Thoracic aorta (tissue), 2 donors: ENCODE measurements at regions not wholly inside any gene's neighbourhood (a gene's known extent, or its start where the extent isn't known, plus 50 kb on each side); places are given as distances from the start of the nearest gene placed in this dataset.

Experiments
- ATAC-seq: fragments of 150-250 bp; one replicate; pipeline ENCODE4 v1.8.0; 2017; ENCODE audit warnings: low read depth; ENCODE audit not compliant: insufficient number of reproducible peaks, low FRiP score
- DNase-seq: peaks from one replicate; pipeline ENCODE4 v3.0.0-alpha.2; 2020; ENCODE audit warnings: low spot score
- H3K27ac ChIP-seq, 2 donors: fragments of 200-600 bp; sonication (generic); 1 replicate in 1 of 2; 2 replicates in 1 of 2; pipeline ENCODE4 v1.5.1; 2016; ENCODE audit warnings: mild to moderate bottlenecking in 2 of 2, moderate library complexity in 2 of 2
- H3K27me3 ChIP-seq: fragments of 200-600 bp; sonication (generic); replicated peaks from 2 replicates; pipeline ENCODE4 v1.6.0; 2016; ENCODE audit warnings: mild to moderate bottlenecking; ENCODE audit not compliant: insufficient read depth
- H3K36me3 ChIP-seq: fragments of 200-600 bp; sonication (generic); one replicate; pipeline ENCODE4 v1.5.1; 2016
- H3K4me1 ChIP-seq, 2 donors: fragments of 200-600 bp; sonication (generic); 1 replicate in 1 of 2; 2 replicates in 1 of 2; pipeline versions ENCODE4 v1.5.1 to v1.6.0; 2016; ENCODE audit warnings: low read depth in 2 of 2, mild to moderate bottlenecking in 1 of 2; ENCODE audit not compliant: control insufficient read depth in 1 of 2
- H3K4me3 ChIP-seq: fragments of 200-600 bp; sonication (generic); 2 replicates; pipeline ENCODE4 v1.5.1; 2016; ENCODE audit warnings: mild to moderate bottlenecking
- H3K9me3 ChIP-seq: fragments of 200-600 bp; sonication (generic); 2 replicates; pipeline ENCODE4 v1.5.1; 2016
- TF ChIP-seq, protein P1 (sequence below): fragments of 200-600 bp; sonication (generic); IDR thresholded peaks from one replicate; pipeline ENCODE4 v1.5.1; 2019; ENCODE audit warnings: antibody characterized with exemption

DNA sequence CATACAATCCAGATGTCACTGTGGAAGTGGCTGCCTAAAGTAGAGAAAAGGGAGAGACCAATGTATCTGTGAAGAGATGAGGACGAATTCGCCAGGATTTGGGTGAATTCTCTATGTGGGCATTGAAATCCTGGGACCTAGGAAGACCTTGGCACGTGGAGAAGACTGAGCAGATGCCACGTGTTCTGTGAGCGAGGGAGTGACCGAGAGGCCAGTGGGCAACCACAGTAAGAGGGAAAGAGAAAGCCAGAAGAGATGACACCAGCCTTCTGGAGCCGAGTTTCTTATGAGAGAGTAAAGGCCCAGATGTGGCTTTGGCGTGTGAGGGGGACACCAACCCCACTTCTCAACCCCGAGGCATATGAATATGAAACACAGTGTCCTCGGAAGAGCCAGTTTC lies 228.1 kb downstream of the BUD13 start:
- H3K9me3 ChIP-seq, result no peaks in the 10 kb centered on the region
- H3K4me1 ChIP-seq, result no peaks in the 10 kb centered on the region
- no peaks in the 10 kb centered on the region for H3K27me3 ChIP-seq
- no peak for DNase-seq
- TF ChIP-seq, protein P1, sequence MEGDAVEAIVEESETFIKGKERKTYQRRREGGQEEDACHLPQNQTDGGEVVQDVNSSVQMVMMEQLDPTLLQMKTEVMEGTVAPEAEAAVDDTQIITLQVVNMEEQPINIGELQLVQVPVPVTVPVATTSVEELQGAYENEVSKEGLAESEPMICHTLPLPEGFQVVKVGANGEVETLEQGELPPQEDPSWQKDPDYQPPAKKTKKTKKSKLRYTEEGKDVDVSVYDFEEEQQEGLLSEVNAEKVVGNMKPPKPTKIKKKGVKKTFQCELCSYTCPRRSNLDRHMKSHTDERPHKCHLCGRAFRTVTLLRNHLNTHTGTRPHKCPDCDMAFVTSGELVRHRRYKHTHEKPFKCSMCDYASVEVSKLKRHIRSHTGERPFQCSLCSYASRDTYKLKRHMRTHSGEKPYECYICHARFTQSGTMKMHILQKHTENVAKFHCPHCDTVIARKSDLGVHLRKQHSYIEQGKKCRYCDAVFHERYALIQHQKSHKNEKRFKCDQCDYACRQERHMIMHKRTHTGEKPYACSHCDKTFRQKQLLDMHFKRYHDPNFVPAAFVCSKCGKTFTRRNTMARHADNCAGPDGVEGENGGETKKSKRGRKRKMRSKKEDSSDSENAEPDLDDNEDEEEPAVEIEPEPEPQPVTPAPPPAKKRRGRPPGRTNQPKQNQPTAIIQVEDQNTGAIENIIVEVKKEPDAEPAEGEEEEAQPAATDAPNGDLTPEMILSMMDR, result no peak
- no peak overlapping the region for H3K4me3 ChIP-seq
- H3K36me3 ChIP-seq, result no peaks in the 10 kb centered on the region
- no peak overlapping the region for H3K27ac ChIP-seq
- no peak for ATAC-seq

DNA sequence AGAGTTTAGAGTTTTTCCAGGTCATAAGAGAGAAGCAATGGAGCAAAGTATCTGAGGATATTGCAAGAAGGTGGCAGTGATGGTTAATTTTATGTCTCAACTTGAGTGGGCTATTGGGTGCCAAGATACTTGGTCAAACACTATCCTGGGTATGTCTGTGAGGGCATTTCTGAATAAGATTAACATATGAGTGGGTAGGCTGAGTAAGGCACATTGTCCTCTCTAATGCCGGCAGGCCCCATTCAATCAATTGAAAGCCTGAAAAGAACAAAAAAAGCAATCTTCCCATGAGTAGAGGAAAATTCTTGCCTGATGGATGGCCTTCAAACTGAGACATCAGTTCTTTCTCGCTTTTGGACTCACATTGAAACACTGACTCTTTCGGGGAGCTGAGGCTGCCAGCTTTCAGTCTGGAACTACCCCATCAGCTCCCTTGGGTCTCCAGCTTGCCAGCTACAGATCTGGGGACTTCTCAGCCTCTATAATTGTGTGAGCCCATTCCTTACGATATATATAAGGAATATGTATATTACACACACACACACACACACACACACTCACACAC lies 228.8 kb downstream of the BUD13 start:
- H3K27me3 ChIP-seq, result no peaks in the 10 kb centered on the region
- no peaks in the 10 kb centered on the region for H3K4me1 ChIP-seq
- H3K36me3 ChIP-seq, result no peaks in the 10 kb centered on the region
- no peaks in the 10 kb centered on the region for H3K9me3 ChIP-seq
- ATAC-seq (no peak), DNase-seq (no peak)
- H3K4me3 ChIP-seq, result no peak overlapping the region
- TF ChIP-seq, protein P1, result no peak
- H3K27ac ChIP-seq, result no peak overlapping the region

DNA sequence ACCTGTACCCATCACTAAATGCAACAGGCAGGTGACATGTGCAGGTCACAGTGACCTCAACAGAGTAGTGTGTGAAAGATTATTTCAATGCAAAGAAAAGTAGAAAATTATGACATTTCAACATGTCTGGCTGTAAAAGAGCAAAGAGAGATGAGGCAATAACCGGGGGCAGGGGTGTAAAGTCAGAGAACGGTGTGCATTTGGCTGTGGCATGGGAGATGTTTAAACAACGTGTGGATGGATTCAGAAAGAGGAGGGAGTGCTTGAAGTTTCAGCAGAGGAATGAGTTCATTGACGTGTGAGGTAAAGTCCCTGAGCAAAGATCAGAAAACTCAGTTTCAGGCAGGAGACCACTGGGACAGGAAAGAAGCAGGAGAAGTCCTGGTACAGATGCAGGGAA lies 229.7 kb downstream of the BUD13 start:
- Histone ChIP-seq H3K27ac (no peak overlapping the region), H3K36me3 (no peaks in the 10 kb centered on the region), H3K4me1 (no peaks in the 10 kb centered on the region), H3K9me3 (no peaks in the 10 kb centered on the region), H3K4me3 (no peak overlapping the region), H3K27me3 (no peaks in the 10 kb centered on the region)
- TF ChIP-seq, protein P1, result no peak
- ATAC-seq (no peak), DNase-seq (no peak)

DNA sequence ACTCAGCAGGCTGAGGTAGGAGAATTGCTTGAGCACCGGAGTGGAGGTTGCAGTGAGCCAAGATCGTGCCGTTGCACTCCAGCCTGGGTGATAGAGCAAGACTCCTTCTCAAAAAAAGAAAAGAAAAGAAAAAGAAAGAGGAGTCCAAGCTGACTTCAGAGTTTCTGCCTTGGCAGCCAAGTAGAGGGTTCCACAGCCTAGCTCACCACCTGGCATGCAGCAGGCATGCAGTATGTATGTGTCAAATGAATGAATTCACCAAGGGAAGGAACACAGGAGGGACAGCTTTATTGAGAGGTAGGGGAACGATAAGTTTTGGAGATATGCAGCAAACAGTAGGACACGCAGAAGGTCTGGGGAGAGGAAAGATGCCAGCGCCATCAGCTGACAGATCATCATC lies 230.4 kb downstream of the BUD13 start:
- no peak overlapping the region for H3K27ac ChIP-seq
- H3K4me3 ChIP-seq, result no peak overlapping the region
- no peaks in the 10 kb centered on the region for H3K27me3 ChIP-seq
- no peaks in the 10 kb centered on the region for H3K9me3 ChIP-seq
- DNase-seq, result no peak
- H3K36me3 ChIP-seq, result no peaks in the 10 kb centered on the region
- ATAC-seq, result no peak
- TF ChIP-seq, protein P1, result no peak
- H3K4me1 ChIP-seq, result no peaks in the 10 kb centered on the region

DNA sequence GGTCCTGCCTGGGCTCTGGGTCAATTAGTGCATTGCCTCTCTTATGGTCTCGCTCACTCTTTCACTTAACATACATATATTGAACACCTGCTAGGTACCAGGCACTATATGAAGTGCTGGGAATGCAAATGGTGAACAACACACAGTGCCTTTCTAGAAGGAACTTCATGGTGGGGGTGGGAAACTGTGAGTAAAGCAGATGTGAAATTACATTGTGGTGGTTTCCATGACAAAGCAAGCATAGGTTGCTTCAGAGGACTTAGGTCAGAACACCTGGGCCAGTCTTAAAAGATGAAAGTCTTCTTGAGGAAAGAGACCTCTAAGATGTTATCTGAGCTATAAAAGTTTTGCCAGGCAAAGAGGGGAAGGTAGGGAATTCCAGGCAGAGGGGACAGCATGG lies 231.3 kb downstream of the BUD13 start:
- Histone ChIP-seq H3K27me3 (no peaks in the 10 kb centered on the region), H3K27ac (no peak overlapping the region), H3K36me3 (no peaks in the 10 kb centered on the region), H3K4me1 (no peaks in the 10 kb centered on the region), H3K9me3 (no peaks in the 10 kb centered on the region), H3K4me3 (no peak overlapping the region)
- TF ChIP-seq, protein P1, result no peak
- ATAC-seq (no peak), DNase-seq (no peak)
